OCI-LY1 (cell line): ENCODE measurements at regions not wholly inside any gene's neighbourhood (a gene's known extent, or its start where the extent isn't known, plus 50 kb on each side); places are given as distances from the start of the nearest gene placed in this dataset.

Experiments used
- H2AFZ ChIP-seq: fragments of 200-600 bp; sonication (generic), shearing (Covaris generic); 2 replicates; pipeline ENCODE4 v1.6.0; 2014; ENCODE audit warnings: antibody characterized with exemption, mild to moderate bottlenecking, low read length
- H3F3A ChIP-seq: fragments of 200-600 bp; sonication (generic), shearing (Covaris generic); 2 replicates; pipeline ENCODE4 v1.6.0; 2014; ENCODE audit warnings: mild to moderate bottlenecking, antibody characterized with exemption, low read length, moderate library complexity; ENCODE audit not compliant: insufficient read depth
- H3K27ac ChIP-seq: fragments of 200-600 bp; sonication (generic); 2 replicates; pipeline ENCODE4 v1.5.1; 2014; ENCODE audit warnings: low read length, mixed run types, mild to moderate bottlenecking, low read depth; ENCODE audit not compliant: poor library complexity, severe bottlenecking
- H3K27me3 ChIP-seq: fragments of 200-600 bp; sonication (generic); 2 replicates; pipeline ENCODE4 v1.6.0; 2014; ENCODE audit warnings: antibody characterized with exemption, mild to moderate bottlenecking, low read length, moderate library complexity; ENCODE audit not compliant: insufficient read depth
- H3K36me3 ChIP-seq: fragments of 200-600 bp; sonication (generic); 2 replicates; pipeline ENCODE4 v1.6.1; 2014; ENCODE audit warnings: mild to moderate bottlenecking, antibody characterized with exemption, low read length, moderate library complexity, mixed read lengths; ENCODE audit not compliant: insufficient read depth
- H3K4me1 ChIP-seq: fragments of 200-600 bp; sonication (generic); 2 replicates; pipeline ENCODE4 v1.5.1; 2014; ENCODE audit warnings: mild to moderate bottlenecking, low read length, moderate library complexity; ENCODE audit not compliant: insufficient read depth, severe bottlenecking
- H3K4me2 ChIP-seq: fragments of 200-600 bp; sonication (generic), shearing (Covaris generic); 2 replicates; pipeline ENCODE4 v1.6.1; 2014; ENCODE audit warnings: low read length
- H3K4me3 ChIP-seq: fragments of 200-600 bp; sonication (generic); 2 replicates; pipeline ENCODE4 v1.5.1; 2014; ENCODE audit warnings: low read length, low read depth, mild to moderate bottlenecking, mixed read lengths; ENCODE audit not compliant: poor library complexity, severe bottlenecking
- H3K79me2 ChIP-seq: fragments of 200-600 bp; shearing (Covaris generic); 2 replicates; pipeline ENCODE4 v1.6.1; 2016; ENCODE audit warnings: mixed run types, low read length, mixed read lengths; ENCODE audit not compliant: insufficient read depth
- H3K9ac ChIP-seq: fragments of 200-600 bp; sonication (generic), shearing (Covaris generic); 2 replicates; pipeline ENCODE4 v1.6.1; 2014; ENCODE audit warnings: mild to moderate bottlenecking, low read length, mixed read lengths
- H3K9me2 ChIP-seq: fragments of 200-600 bp; sonication (generic), shearing (Covaris generic); 2 replicates; pipeline ENCODE4 v1.6.1; 2014; ENCODE audit warnings: low read depth, mild to moderate bottlenecking, low read length, mixed read lengths
- H3K9me3 ChIP-seq: fragments of 200-600 bp; shearing (Covaris generic); 2 replicates; pipeline ENCODE4 v1.6.1; 2014; ENCODE audit warnings: low read length, mixed read lengths
- H4K20me1 ChIP-seq: fragments of 200-600 bp; sonication (generic), shearing (Covaris generic); 2 replicates; pipeline ENCODE4 v1.6.0; 2016; ENCODE audit warnings: mild to moderate bottlenecking, low read length; ENCODE audit not compliant: insufficient read depth
- EZH2 ChIP-seq: fragments of 200-600 bp; sonication (generic), shearing (Covaris generic); IDR thresholded peaks from 2 replicates; pipeline ENCODE4 v1.8.0; 2017; ENCODE audit warnings: borderline replicate concordance, mixed run types, mild to moderate bottlenecking, antibody characterized with exemption, low read length, moderate library complexity, mixed read lengths
- TF ChIP-seq, protein P1 (sequence below): fragments of 200-600 bp; sonication (generic), shearing (Covaris generic); IDR thresholded peaks from 2 replicates; pipeline ENCODE4 v1.5.1; 2017; ENCODE audit warnings: mild to moderate bottlenecking, antibody characterized with exemption, low read length, moderate library complexity, mixed read lengths

DNA sequence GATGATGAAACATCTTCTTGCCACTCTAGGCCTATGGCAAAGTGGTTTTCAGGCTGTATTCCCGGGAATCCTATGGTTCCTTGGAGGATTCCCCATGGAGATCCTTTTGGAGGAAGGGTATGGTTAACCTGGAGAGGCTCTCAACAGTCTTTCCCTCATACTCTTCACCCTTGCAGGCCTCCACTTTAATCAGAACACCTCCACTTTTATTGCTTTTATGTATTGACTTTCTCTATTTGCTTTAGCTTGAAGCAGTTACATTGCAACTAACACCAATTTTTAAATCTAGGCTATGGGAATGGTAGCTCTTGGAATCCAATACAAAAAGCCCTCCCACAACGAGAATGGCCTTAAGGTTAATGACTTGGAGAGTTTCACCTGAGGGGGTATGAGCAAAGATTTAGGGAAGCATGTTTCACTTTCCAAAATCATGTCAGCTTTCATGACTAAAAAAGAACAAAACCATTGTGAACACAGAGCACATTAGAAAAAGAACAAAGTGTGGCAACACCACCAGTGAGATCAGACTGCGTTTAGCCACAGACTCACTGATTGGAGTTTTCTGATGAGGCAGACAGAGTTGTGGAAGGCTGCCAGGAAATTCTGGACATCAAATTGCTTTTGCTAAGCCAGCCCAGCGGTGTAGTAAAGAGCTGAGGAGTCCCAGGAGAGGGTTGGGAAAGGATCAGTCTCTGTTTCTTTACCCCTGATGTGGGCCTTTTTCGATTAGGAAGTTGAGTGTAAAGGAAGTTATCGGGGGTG, 130.4 kb upstream of the BMPER start:
- Histone ChIP-seq H3K27me3 (0 out of 2 replicates have a peak, but pooled peaks cover 2% of the 10 kb centered on the region), H3K4me3 (no peak overlapping the region), H3K9ac (no peak overlapping the region), H3K9me2 (no peaks in the 10 kb centered on the region), H3K79me2 (no peaks in the 10 kb centered on the region), H3K4me2 (no peak overlapping the region), H3K4me1 (no peaks in the 10 kb centered on the region), H4K20me1 (no peaks in the 10 kb centered on the region), H2AFZ (no peak overlapping the region), H3K9me3 (no peaks in the 10 kb centered on the region), H3K27ac (no peak overlapping the region), H3F3A (no peaks in the 10 kb centered on the region), H3K36me3 (no peaks in the 10 kb centered on the region)
- TF ChIP-seq, protein P1, sequence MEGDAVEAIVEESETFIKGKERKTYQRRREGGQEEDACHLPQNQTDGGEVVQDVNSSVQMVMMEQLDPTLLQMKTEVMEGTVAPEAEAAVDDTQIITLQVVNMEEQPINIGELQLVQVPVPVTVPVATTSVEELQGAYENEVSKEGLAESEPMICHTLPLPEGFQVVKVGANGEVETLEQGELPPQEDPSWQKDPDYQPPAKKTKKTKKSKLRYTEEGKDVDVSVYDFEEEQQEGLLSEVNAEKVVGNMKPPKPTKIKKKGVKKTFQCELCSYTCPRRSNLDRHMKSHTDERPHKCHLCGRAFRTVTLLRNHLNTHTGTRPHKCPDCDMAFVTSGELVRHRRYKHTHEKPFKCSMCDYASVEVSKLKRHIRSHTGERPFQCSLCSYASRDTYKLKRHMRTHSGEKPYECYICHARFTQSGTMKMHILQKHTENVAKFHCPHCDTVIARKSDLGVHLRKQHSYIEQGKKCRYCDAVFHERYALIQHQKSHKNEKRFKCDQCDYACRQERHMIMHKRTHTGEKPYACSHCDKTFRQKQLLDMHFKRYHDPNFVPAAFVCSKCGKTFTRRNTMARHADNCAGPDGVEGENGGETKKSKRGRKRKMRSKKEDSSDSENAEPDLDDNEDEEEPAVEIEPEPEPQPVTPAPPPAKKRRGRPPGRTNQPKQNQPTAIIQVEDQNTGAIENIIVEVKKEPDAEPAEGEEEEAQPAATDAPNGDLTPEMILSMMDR = no peak
- TF ChIP-seq EZH2 = no peak

DNA sequence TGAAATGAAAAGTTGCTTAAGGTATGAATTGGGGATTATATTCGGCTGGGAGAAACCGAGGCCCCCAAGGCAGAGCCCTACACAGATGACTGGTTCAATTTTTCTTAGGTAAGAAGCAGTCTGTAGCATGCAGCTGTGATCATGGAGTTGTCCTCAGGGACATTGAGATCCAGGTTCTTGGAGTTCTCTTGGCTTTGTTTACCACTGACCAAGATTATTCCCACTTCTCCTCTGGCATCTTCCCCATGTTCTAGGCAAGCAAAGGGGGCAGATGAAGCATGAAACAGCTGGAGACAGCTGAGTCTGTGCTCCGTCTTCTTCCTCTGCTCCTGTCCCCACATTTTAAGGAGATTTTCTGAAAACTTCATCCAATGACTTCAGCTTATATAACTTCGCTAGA, 129.5 kb upstream of the BMPER start:
- no peaks in the 10 kb centered on the region for H4K20me1 ChIP-seq
- H3K27ac ChIP-seq = no peak overlapping the region
- H3K9ac ChIP-seq = no peak overlapping the region

DNA sequence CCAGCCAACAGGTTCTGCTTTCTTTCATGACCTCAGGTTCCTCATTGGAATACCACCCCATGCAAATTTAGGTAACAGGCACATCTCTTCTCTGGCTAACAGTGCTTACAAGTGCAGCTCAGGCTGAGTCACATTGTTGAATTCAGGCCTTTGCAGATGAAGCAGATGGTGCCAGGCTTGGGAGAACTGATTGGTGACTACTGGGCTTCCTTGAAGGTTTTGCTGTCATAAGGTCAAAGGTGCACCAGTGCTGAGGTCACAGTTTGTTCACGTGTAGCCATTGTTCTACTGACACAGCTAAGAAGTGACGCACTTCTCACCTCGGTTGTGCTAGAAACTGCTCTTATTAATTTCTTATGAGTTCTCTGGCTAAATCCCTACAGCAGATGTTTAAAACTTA, 128.6 kb upstream of the BMPER start:
- TF ChIP-seq, protein P1 = no peak
- no peak for TF ChIP-seq EZH2
- Histone ChIP-seq H3K9ac (no peak overlapping the region), H3K27me3 (no peaks in the 10 kb centered on the region), H3K79me2 (no peaks in the 10 kb centered on the region), H4K20me1 (no peaks in the 10 kb centered on the region), H3K4me2 (no peak overlapping the region), H3K9me2 (no peaks in the 10 kb centered on the region), H3K9me3 (no peaks in the 10 kb centered on the region), H3K4me3 (no peak overlapping the region), H3F3A (no peaks in the 10 kb centered on the region), H3K36me3 (no peaks in the 10 kb centered on the region), H2AFZ (no peak overlapping the region), H3K27ac (no peak overlapping the region), H3K4me1 (no peaks in the 10 kb centered on the region)

More for the DNA sequence above, 129.5 kb upstream of the BMPER start:
- Histone ChIP-seq H3K4me3 (no peak overlapping the region), H3F3A (no peaks in the 10 kb centered on the region), H3K36me3 (no peaks in the 10 kb centered on the region), H3K4me2 (no peak overlapping the region), H3K27me3 (0 out of 2 replicates have a peak, but pooled peaks cover 2% of the 10 kb centered on the region), H3K4me1 (no peaks in the 10 kb centered on the region), H2AFZ (no peak overlapping the region), H3K9me3 (no peaks in the 10 kb centered on the region), H3K79me2 (no peaks in the 10 kb centered on the region), H3K9me2 (no peaks in the 10 kb centered on the region)
- TF ChIP-seq, protein P1 = no peak
- no peak for TF ChIP-seq EZH2
